MCF 10A (cell line): ENCODE measurements at regions not wholly inside any gene's neighbourhood (a gene's known extent, or its start where the extent isn't known, plus 50 kb on each side); places are given as distances from the start of the nearest gene placed in this dataset.

ENCODE experiments used
- BruUV-seq: library from RNA; stranded (reverse); fragments of 400-500 nt; replicated peaks from 2 replicates; lab custom pipeline; 2021; lab: Mats Ljungman, UMichigan
- CTCF ChIA-PET: fragments of 300-600 bp; sonication (Branson Sonifier 250); formaldehyde crosslinking; extraction: SDS; loops from one replicate; lab custom pipeline; 2021; ENCODE audit warnings: antibody characterized with exemption, inconsistent platforms; lab: Yijun Ruan, JAX
- POLR2A ChIA-PET: fragments of 300-600, 350-650 bp; sonication (Branson Sonifier 250); formaldehyde crosslinking; extraction: SDS; loops from one replicate; lab custom pipeline; 2020; ENCODE audit warnings: antibody characterized with exemption, inconsistent platforms; lab: Yijun Ruan, JAX
- DNase-seq: peaks from one replicate; pipeline ENCODE4 v3.0.0-alpha.2; 2018; ENCODE audit not compliant: unreplicated experiment
- H3K27ac Mint-ChIP-seq: one replicate; pipeline ENCODE4 v1.8.0; 2022; ENCODE audit warnings: mild to moderate bottlenecking, low read depth, mixed read lengths; ENCODE audit not compliant: unreplicated experiment
- H3K27me3 Mint-ChIP-seq: one replicate; pipeline ENCODE4 v1.8.0; 2022; ENCODE audit warnings: mixed read lengths; ENCODE audit not compliant: insufficient read depth, unreplicated experiment
- H3K36me3 Mint-ChIP-seq: one replicate; pipeline ENCODE4 v1.8.0; 2022; ENCODE audit warnings: mild to moderate bottlenecking, moderate library complexity, mixed read lengths; ENCODE audit not compliant: insufficient read depth, unreplicated experiment
- H3K4me1 Mint-ChIP-seq: one replicate; pipeline ENCODE4 v1.8.0; 2022; ENCODE audit warnings: mixed read lengths; ENCODE audit not compliant: insufficient read depth, unreplicated experiment
- H3K4me3 Mint-ChIP-seq: one replicate; pipeline ENCODE4 v1.8.0; 2022; ENCODE audit warnings: mild to moderate bottlenecking, moderate library complexity, mixed read lengths; ENCODE audit not compliant: unreplicated experiment
- H3K9me3 Mint-ChIP-seq: one replicate; pipeline ENCODE4 v1.8.0; 2022; ENCODE audit warnings: mixed read lengths; ENCODE audit not compliant: unreplicated experiment
- intact Hi-C: fragments of 100-400 bp; cut with micrococcal nuclease; formaldehyde crosslinking; loops from 2 replicates; pipeline ENCODE4 v1.14.1; 2022
- TF ChIP-seq, protein P1 (sequence below): fragments of 200-600 bp; IDR thresholded peaks from one replicate; pipeline ENCODE4 v1.8.0; 2022; ENCODE audit warnings: antibody characterized with exemption, mild to moderate bottlenecking; ENCODE audit not compliant: unreplicated experiment

DNA sequence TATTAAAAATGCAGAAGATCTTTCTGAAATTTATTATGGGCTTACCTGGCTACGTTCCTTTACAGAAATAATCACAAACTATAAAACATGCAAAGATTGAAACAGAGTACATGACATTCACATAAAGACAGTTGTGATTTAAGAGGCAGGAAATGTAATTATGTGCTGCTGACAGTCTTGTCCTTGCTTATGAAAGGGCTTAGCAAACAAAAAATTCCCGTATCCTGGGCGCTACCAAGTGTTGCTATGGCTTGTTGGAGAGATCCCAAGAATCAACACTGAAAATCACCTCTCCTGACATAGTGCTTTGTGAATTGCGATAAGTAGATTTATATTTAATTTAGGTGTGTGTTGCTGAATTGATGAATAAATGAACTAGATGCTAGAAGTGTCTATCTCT lies 352.5 kb upstream of the C9orf72 start:
- TF ChIP-seq, protein P1, sequence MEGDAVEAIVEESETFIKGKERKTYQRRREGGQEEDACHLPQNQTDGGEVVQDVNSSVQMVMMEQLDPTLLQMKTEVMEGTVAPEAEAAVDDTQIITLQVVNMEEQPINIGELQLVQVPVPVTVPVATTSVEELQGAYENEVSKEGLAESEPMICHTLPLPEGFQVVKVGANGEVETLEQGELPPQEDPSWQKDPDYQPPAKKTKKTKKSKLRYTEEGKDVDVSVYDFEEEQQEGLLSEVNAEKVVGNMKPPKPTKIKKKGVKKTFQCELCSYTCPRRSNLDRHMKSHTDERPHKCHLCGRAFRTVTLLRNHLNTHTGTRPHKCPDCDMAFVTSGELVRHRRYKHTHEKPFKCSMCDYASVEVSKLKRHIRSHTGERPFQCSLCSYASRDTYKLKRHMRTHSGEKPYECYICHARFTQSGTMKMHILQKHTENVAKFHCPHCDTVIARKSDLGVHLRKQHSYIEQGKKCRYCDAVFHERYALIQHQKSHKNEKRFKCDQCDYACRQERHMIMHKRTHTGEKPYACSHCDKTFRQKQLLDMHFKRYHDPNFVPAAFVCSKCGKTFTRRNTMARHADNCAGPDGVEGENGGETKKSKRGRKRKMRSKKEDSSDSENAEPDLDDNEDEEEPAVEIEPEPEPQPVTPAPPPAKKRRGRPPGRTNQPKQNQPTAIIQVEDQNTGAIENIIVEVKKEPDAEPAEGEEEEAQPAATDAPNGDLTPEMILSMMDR: no peak
- BruUV-seq: no TSS peak
- ChIA-PET CTCF (no interaction called here), POLR2A (no interaction called here)
- Mint-ChIP-seq H3K4me3 (no peak overlapping the region), H3K27ac (no peak overlapping the region), H3K4me1 (no peaks in the 10 kb centered on the region), H3K9me3 (no peaks in the 10 kb centered on the region), H3K27me3 (peaks cover 38% of the 10 kb centered on the region), H3K36me3 (no peaks in the 10 kb centered on the region)
- no peak for DNase-seq
- intact Hi-C loops: no loop called here

DNA sequence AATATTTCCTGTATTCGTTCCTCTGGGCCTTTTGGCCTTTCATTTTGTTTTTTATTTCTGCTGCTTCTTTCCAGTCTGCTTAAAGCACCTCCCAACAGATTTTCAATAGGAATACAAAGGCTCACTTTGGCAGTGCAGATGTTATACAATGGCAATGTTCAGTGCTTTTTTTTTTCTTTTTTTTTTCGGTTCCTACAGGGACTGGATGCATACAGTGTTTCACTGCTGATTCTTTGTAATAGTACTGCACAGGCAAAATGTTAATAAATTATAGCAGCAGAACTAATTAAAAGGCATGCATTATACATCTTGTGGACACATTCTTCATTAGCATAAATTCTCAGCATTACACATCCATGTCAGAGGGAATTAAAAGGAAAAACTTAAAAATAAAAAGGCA lies 356.6 kb upstream of the C9orf72 start:
- Mint-ChIP-seq H3K4me3 (no peak overlapping the region), H3K27me3 (peaks cover 18% of the 10 kb centered on the region), H3K4me1 (no peaks in the 10 kb centered on the region), H3K36me3 (no peaks in the 10 kb centered on the region), H3K27ac (no peak overlapping the region), H3K9me3 (no peaks in the 10 kb centered on the region)
- TF ChIP-seq, protein P1: no peak
- BruUV-seq: no TSS peak
- intact Hi-C loops: no loop called here
- ChIA-PET CTCF (no interaction called here), POLR2A (no interaction called here)
- DNase-seq: no peak

DNA sequence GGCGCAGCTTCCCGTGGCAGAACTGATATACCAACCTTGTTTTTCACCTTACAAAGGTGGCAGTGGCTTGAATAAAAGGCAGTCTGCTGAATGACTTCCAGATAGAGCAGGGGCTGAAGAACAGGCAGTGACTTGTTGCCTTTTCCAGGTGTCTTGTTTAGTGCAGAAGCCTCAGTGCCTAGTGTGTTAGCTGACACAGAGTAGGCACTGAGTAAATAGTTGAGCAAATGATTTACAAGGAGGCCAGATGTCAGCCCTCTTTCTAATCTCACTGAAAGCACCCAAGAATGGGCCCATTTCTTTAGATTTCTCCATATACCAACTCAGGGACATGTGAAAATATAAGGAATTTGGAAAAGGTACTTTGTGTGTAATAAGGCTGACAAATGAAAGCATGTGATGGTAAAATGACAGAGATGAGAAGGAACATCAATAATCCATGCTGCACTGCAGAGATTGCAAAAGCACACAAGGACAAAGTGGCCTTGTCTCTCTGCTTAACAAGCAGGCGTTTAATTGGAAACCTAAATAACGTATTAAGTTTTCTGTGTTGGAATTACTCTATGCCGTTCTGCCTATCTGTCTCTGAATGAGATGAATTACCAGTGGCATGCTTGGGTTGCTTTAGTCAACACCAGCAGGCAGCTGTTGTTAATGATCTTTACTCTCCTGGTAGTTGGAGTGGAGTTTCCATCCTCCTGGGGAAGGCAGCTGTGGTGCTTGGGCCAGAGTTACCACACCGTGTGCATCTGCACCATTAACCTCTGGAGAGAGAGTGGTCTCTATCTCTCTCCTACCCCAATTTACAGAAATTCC lies 360.1 kb upstream of the C9orf72 start:
- Mint-ChIP-seq H3K27ac (no peak overlapping the region), H3K36me3 (no peaks in the 10 kb centered on the region), H3K4me3 (no peak overlapping the region), H3K9me3 (no peaks in the 10 kb centered on the region), H3K27me3 (peaks cover 35% of the 10 kb centered on the region), H3K4me1 (no peaks in the 10 kb centered on the region)
- POLR2A ChIA-PET: no interaction called here
- CTCF ChIA-PET: no interaction called here
- no peak for DNase-seq
- TF ChIP-seq, protein P1: no peak
- BruUV-seq: no TSS peak
- intact Hi-C loops: no loop called here

DNA sequence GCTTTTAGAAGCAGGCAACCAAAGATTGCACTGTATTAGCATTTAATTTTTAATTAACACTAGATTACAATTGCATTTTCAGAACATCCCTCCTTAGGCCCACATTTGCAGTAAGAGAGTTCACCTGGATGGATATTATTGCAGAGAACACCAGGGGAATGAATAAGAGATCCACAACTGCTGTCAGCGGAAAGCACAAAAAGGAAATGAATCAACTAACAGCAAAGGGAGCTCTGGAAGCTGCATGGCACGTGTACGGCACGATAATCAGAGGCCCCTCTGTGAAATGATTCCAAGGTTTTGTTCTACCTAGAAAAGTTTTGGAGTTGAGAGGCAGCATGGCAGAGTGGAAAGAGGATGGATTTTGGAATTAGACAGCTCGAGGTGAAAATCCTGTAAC lies 361.2 kb upstream of the C9orf72 start:
- no peaks in the 10 kb centered on the region for H3K4me1 Mint-ChIP-seq
- intact Hi-C loops: no loop called here
- H3K9me3 Mint-ChIP-seq: no peaks in the 10 kb centered on the region
- H3K4me3 Mint-ChIP-seq: no peak overlapping the region
- H3K27me3 Mint-ChIP-seq: peaks cover 35% of the 10 kb centered on the region
- ChIA-PET POLR2A (interaction anchor here (0.6 kb wide), 1 partner anchor 40 kb away, joined by 3 read pairs; no protein-coding TSS in a partner anchor), CTCF (no interaction called here)
- H3K27ac Mint-ChIP-seq: no peak overlapping the region
- TF ChIP-seq, protein P1: no peak
- H3K36me3 Mint-ChIP-seq: no peaks in the 10 kb centered on the region
- no peak for DNase-seq
- BruUV-seq: no TSS peak
